Stomach smooth muscle (tissue), 2 donors: ENCODE measurements at regions not wholly inside any gene's neighbourhood (a gene's known extent, or its start where the extent isn't known, plus 50 kb on each side); places are given as distances from the start of the nearest gene placed in this dataset.

Experiments
- H3K27ac ChIP-seq: one replicate; pipeline ENCODE4 v1.7.0; 2013; ENCODE audit warnings: mild to moderate bottlenecking, low read length, inconsistent platforms
- H3K27me3 ChIP-seq, 2 donors: one replicate each; pipeline ENCODE4 v1.7.0; 2013; ENCODE audit warnings: low read length in 2 of 2; ENCODE audit not compliant: insufficient read depth in 2 of 2, control insufficient read depth in 1 of 2
- H3K36me3 ChIP-seq, 2 donors: one replicate each; pipeline ENCODE4 v1.7.0; 2013; ENCODE audit warnings: low read length in 2 of 2; ENCODE audit not compliant: control insufficient read depth in 2 of 2, insufficient read depth in 2 of 2
- H3K4me1 ChIP-seq: one replicate; pipeline ENCODE4 v1.7.0; 2013; ENCODE audit warnings: low read length; ENCODE audit not compliant: control insufficient read depth, insufficient read depth
- H3K4me3 ChIP-seq, 2 donors: one replicate each; pipeline ENCODE4 v1.7.0; 2013; ENCODE audit warnings: low read length in 2 of 2
- H3K9ac ChIP-seq, 2 donors: one replicate each; pipeline ENCODE4 v1.7.0; 2013; ENCODE audit warnings: low read length in 2 of 2, mild to moderate bottlenecking in 1 of 2
- H3K9me3 ChIP-seq, 2 donors: one replicate each; pipeline ENCODE4 v1.7.0; 2013; ENCODE audit warnings: low read length in 2 of 2; ENCODE audit not compliant: control insufficient read depth in 2 of 2
- donor health status: healthy.
- donor health status: Pancreatic carcinoma.

DNA sequence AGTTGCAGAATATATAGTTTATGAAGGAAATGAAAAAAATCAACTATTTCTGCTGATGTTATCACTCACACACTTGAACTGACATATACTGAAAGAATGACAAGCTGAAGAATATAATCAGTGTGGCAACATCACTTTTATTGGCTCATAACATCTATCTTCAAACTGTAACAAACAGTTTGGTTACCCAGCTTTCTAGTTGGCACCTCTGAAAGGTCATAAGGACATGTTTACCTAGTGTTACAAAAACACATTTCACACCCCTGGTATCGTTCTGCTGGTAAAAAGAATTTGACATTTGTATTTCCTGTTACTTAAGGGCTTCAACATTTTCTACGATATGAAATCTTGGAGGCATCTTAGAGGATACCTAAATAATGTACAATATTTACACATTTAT, 1267.0 kb upstream of the NCAM2 start:
- Histone ChIP-seq H3K9me3 (peaks cover 0 to 2% of the 10 kb centered on the region in 2 donors), H3K4me1 (no peaks in the 10 kb centered on the region), H3K27ac (no peak overlapping the region), H3K36me3 (no peaks in the 10 kb centered on the region), H3K4me3 (no peak overlapping the region), H3K27me3 (no peaks in the 10 kb centered on the region), H3K9ac (no peak overlapping the region)

DNA sequence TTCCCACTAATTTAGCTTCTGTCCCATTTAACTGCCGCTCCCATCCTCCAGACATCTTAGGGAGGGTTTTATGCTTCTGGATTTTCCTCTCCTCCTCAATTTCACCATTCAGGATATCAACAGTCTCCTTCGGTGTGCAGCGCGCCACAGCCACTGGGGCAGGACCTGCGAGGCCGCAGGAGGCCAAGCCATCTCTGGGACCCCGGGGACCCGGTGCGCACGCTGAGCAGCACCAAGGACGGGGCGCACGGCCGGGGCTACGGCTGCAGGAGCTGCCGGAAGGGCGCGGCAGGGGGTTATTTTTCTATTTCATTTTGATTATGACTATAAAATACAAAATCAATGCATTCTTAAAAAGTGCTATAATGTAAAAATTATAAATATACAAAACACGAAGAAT, 1238.4 kb upstream of the NCAM2 start:
- H3K4me1 ChIP-seq = no peaks in the 10 kb centered on the region
- H3K9ac ChIP-seq = no peak overlapping the region
- H3K27ac ChIP-seq = no peak overlapping the region
- no peaks in the 10 kb centered on the region for H3K36me3 ChIP-seq
- no peaks in the 10 kb centered on the region for H3K9me3 ChIP-seq
- H3K4me3 ChIP-seq = no peak overlapping the region
- no peaks in the 10 kb centered on the region for H3K27me3 ChIP-seq

DNA sequence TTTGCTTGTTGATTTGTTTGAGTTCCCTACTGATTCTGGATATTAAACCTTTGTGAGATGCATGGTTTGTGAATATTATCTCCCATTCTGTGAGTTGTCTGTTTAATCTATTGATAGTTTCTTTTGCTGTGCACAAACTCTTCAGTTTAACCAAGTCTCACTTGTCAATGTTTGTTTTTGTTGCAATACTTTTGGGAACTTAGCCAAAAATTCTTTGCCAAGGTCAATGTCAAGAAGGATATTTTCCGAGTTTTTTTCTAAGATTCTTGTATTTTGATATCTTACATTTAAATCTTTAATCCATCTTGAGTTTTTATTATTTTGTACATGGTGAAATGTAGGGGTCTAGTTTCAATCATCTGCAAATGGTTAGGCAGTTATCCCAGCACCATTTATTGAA, 1230.7 kb upstream of the NCAM2 start:
- H3K36me3 ChIP-seq = no peaks in the 10 kb centered on the region
- H3K4me1 ChIP-seq = no peaks in the 10 kb centered on the region
- no peaks in the 10 kb centered on the region for H3K9me3 ChIP-seq
- H3K27ac ChIP-seq = no peak overlapping the region
- H3K9ac ChIP-seq = no peak overlapping the region
- H3K27me3 ChIP-seq = no peaks in the 10 kb centered on the region
- H3K4me3 ChIP-seq = no peak overlapping the region

DNA sequence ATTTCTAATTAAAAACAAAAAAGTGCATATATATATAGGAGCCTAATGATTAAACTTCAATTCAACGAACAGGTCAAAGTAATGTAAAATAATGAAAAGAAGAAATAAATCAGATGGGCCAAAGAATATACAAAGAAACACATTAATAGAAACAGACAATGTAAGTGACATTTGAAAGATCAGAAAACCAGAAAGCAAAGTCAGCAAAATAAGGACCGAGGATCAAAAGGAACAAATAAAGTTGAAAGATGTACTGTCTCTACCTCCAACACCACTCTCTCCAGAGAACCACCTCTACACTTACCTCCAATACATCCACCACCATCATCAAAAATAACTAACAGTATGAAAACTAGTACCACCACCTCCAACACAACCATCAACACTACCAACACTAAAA, 1226.3 kb upstream of the NCAM2 start:
- Histone ChIP-seq H3K4me1 (no peaks in the 10 kb centered on the region), H3K9ac (no peak overlapping the region), H3K9me3 (no peaks in the 10 kb centered on the region), H3K27me3 (no peaks in the 10 kb centered on the region), H3K4me3 (no peak overlapping the region), H3K27ac (no peak overlapping the region), H3K36me3 (no peaks in the 10 kb centered on the region)

DNA sequence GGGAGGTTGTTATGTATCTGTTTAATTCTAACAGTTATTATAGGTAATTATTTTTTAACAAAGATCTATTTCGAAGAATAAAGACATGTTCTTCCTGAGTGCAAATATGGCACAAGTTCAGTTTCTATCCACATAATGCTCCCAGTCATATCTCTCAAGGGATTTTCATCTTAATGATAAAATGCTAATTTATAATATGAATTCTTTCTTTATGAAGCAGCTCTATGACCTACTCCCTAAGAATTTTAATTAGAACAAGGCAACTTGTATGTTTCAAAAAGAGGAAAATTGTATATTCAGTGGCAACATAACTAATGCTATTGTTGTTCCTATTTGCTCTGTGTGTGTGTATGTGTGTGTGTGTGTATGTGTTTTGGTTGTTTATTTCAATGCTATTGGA, 1222.1 kb upstream of the NCAM2 start:
- Histone ChIP-seq H3K9ac (no peak overlapping the region), H3K27ac (no peak overlapping the region), H3K4me1 (no peaks in the 10 kb centered on the region), H3K27me3 (no peaks in the 10 kb centered on the region), H3K9me3 (peaks cover 0 to 2% of the 10 kb centered on the region in 2 donors), H3K36me3 (no peaks in the 10 kb centered on the region), H3K4me3 (no peak overlapping the region)

DNA sequence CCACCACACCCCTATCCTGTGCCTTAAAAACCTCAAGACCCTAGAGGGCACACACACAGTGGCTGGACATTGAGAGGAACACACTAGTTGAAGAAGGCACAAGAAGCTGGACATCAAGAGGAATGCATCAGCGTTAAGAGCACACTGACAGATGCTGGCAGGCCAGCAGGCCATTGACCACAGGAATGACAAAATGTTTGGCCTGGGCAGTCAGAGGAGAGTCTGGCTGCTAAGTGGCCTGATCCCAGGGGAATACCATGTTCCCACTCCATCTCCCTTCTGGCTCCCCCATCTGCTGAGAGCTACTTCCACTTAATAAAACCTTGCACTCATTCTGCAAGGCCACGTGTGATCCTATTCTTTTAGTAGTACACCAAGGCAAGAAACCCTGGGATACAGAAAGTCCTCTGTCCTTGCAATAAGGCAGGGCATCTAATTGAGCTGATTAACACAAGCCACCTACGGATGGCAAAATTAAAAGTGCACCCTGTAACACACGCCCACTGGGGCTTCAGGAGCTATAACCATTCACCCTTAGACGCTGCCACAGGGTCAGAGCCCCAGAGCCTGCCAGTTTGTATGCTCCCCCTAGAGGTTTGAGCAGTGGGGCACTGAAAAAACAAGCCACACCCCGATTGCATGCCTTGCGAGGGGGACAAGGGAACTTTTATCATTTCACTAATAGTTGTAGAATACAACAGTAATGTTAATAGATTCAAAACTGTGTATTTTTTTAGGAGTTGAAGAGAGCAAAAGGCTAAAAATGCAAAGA, 1216.1 kb upstream of the NCAM2 start:
- Histone ChIP-seq H3K4me1 (no peaks in the 10 kb centered on the region), H3K4me3 (no peak overlapping the region), H3K9me3 (peaks cover 0 to 2% of the 10 kb centered on the region in 2 donors), H3K36me3 (no peaks in the 10 kb centered on the region), H3K27me3 (no peaks in the 10 kb centered on the region), H3K27ac (no peak overlapping the region), H3K9ac (no peak overlapping the region)

DNA sequence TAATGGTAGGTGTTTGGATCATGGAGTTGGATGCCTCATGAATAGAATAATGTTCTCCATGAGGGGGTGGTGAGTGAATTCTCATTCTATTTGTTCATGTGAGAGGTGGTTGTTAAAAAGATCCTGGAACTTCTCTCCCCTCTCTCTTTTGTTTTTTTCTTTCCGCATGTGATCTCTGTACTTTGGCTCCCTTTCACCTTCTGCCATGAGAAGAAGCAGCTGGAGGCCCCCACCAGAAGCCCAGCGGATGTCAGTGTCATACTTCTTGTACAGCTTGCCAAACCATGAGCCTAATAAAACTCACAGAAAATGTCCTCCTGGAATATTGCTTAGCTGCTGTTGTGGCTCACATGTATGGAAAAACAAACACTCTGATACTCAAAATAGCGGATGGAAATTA, 1212.3 kb upstream of the NCAM2 start:
- Histone ChIP-seq H3K27ac (no peak overlapping the region), H3K9me3 (no peaks in the 10 kb centered on the region), H3K27me3 (no peaks in the 10 kb centered on the region)

DNA sequence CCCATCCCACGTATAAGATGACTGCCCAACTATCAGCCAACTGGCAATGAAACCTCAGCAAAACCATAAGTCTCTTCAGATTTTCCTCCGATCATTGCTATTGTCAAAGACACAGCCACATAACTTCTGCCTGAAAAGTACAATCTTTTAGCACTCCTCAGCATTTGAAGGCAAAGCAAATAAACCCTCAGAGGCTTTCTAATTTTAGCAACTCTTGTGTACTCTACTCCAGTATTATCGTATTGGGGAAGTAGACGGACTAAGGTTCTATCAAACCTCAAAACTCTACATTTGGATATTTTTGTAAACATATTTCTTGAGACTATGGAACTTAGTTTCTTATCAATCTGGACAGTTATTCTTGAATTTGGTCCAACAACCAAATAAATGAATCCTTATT, 1206.2 kb upstream of the NCAM2 start:
- Histone ChIP-seq H3K27ac (no peak overlapping the region), H3K9ac (no peak overlapping the region), H3K27me3 (no peaks in the 10 kb centered on the region), H3K9me3 (no peaks in the 10 kb centered on the region), H3K36me3 (no peaks in the 10 kb centered on the region), H3K4me1 (no peaks in the 10 kb centered on the region), H3K4me3 (no peak overlapping the region)

More for the DNA sequence above, 1212.3 kb upstream of the NCAM2 start:
- Histone ChIP-seq H3K9ac (no peak overlapping the region), H3K4me1 (no peaks in the 10 kb centered on the region), H3K4me3 (no peak overlapping the region), H3K36me3 (no peaks in the 10 kb centered on the region)

DNA sequence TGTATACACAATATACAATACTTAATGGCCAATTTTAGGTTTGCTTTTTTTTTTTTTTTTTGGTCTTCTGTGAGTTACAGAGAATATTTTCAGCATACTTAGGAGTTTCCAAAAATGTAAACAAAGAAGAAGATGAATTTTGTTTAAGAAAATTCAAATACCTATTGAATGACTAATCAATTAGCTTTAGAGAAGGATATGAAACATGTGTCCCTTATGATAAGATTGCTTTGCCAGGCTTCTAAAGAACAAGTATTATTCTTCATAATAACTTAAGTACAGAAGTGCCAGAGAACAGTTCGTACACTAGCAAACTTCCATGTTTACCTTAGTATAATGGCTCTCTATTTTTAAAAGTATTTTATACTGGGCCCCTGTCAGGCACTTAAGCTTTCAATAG, 1191.0 kb upstream of the NCAM2 start:
- Histone ChIP-seq H3K4me3 (no peak overlapping the region), H3K4me1 (no peaks in the 10 kb centered on the region), H3K27ac (no peak overlapping the region), H3K27me3 (no peaks in the 10 kb centered on the region), H3K36me3 (no peaks in the 10 kb centered on the region), H3K9ac (no peak overlapping the region), H3K9me3 (no peaks in the 10 kb centered on the region)

DNA sequence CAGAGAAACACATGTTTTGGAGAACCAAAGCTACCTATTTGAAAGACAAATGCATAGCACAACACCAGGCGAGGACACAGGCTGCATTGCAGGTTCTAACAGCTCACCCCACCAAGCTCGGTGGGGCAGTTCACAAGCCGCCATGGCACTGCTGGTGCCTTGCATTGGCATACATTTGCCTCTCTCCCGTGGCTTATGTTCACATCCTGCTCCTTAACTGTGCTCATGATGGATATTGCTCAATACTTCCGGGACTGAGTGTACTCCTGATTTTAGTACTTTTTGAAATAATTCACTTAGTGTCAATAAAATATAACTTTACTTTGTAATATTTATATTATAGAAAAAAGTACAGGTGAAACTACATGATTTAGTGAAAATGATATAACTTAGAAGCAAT, 1187.4 kb upstream of the NCAM2 start:
- Histone ChIP-seq H3K4me3 (no peak overlapping the region), H3K27ac (no peak overlapping the region)

DNA sequence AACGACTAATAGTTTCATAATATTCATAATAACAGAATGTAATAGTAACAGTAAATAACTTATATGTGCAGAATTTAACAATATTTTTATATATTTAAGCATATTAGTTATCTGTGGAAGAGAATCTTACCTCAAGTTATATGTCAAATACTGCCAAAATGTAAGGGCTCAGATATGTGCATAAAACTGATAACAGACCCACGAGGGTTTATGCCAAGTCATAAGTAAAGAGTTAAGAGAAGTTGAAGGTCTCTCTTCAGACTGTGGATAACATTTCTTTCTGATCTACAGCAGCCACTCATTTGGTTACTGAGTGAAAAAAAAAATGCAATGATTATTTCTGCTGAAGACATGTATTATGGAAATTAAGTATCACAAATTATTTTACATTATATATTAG, 1167.8 kb upstream of the NCAM2 start:
- no peaks in the 10 kb centered on the region for H3K36me3 ChIP-seq
- no peaks in the 10 kb centered on the region for H3K4me1 ChIP-seq
- H3K9me3 ChIP-seq = no peaks in the 10 kb centered on the region
- H3K27me3 ChIP-seq = no peaks in the 10 kb centered on the region
- H3K9ac ChIP-seq = no peak overlapping the region
- no peak overlapping the region for H3K27ac ChIP-seq
- H3K4me3 ChIP-seq = no peak overlapping the region

More for the DNA sequence above, 1187.4 kb upstream of the NCAM2 start:
- Histone ChIP-seq H3K27me3 (no peaks in the 10 kb centered on the region), H3K9me3 (no peaks in the 10 kb centered on the region), H3K36me3 (no peaks in the 10 kb centered on the region), H3K4me1 (no peaks in the 10 kb centered on the region), H3K9ac (no peak overlapping the region)
